NCI-H146 (cell line): ENCODE measurements at regions not wholly inside any gene's neighbourhood (a gene's known extent, or its start where the extent isn't known, plus 50 kb on each side); places are given as distances from the start of the nearest gene placed in this dataset.
A peak's percentile ranks its signal among the peaks of the same experiment; 100 is the strongest.
"Not testable (repeated sequence)": the region's sequence is repeated elsewhere in the genome, so short reads cannot be mapped to it uniquely, and the experiment has no call there.

Source experiments
- DNase-seq: peaks from one replicate; lab custom pipeline; 2025; lab: John Stamatoyannopoulos, UW

DNA sequence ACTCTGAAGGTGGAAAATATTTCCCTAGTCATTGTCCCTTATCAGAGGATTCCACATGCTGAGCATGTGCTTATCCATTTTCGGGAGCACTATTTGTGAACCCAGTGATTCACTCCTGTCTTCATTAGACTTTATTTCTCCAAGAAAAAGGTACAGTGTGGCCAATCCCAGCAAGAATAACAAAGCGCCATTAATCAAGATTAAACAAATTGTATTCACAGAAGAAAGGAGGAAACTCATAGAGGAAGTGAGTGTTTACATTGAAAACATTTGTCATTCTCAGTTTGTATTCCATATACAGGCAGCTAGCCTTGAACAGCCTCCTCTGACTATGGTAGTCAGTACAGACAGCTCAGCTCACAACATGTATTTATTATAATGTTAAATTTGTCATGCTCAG lies 1669.9 kb upstream of the SPRY2 start:
- no peak for DNase-seq

GRCh38 chr13:82002710-82003109 lies 1661.8 kb upstream of the SPRY2 start:
- no peak for DNase-seq

DNA sequence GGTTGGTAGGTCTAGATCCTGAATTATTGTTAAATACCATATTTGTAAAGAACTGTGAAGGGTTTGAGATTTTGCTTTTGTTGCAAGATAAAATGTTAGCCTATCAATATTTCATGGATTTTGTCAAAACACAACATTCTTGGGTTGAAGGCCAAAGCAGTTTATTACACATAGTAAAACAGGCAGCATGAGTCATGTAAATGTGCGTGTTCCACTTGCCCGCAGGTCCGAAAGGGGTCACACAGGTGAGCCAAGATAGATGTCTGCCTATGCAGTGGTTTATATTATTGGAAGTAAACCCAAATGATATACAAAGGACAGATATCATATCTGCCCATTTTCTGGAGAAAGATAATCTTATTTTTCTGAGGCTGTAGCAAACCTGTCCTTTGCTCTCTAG lies 1654.4 kb upstream of the SPRY2 start:
- no peak for DNase-seq

DNA sequence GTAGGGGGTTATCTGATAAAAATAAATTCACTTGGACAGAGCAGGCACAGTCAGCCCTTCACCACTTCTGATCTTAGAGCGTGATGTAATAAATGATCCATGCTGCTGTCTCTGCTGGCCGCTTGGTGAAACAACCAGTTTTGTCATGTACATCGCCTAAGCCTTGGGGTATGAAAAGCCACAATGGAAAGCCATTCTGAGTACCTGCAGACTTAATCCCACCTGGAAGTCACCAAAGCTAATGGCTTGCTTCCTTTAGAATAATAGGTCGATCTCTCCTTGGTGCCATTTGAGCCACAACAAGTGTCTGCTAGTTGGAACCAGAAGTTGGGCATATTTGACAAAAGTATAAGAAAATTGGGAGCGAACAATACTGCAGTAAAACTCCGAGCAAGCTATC lies 1649.7 kb upstream of the SPRY2 start:
- DNase-seq, result no peak

DNA sequence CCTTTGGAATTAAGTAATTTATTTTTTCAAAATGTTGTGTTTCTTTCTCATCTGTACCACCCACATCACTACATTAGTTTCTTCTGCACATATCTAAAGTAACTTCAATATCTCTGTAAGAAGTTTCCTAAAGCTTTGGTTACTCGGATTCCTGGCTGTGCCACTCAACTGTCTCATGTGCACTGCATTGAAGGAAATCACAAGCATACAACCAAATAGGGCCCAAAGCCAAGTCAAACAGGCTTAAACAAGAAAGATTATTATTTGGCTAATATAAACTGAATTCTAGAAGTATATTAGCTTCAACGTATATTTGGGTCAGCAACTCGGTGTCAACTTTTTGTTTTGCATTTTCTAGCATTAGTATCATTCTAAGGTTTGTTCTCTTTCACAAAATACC lies 1647.6 kb upstream of the SPRY2 start:
- no peak for DNase-seq

DNA sequence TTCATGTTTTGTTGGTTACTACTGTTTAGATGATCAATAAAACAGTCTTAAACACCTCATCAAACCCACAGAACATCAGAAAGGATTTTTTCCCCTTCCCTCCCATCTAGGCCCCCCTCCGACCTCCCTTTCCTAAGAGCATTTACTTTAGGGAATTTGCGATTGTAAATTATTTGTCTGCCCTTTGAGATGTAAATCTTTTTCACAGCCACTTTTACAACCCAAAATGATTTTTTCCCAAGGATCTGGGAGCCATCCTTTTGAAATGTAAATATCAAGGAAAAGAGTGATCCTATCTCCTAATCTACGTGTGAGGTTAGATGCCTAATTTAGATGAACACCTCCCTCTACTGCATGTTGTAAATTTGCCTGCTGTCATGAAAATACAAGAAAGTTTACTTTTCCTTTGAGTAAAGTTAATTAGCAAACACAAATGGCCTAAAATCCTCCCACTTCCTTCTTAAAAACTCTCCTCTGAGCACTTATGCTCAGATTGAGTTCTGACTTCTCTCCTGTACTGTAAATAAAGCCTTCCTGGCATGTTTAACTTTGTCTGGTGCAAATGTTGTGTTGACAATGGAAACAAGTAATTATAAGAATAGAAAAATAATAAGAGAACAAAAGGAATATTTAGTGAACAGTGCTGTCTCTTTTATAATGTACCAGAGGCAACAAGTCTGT lies 1646.9 kb upstream of the SPRY2 start:
- no peak for DNase-seq

DNA sequence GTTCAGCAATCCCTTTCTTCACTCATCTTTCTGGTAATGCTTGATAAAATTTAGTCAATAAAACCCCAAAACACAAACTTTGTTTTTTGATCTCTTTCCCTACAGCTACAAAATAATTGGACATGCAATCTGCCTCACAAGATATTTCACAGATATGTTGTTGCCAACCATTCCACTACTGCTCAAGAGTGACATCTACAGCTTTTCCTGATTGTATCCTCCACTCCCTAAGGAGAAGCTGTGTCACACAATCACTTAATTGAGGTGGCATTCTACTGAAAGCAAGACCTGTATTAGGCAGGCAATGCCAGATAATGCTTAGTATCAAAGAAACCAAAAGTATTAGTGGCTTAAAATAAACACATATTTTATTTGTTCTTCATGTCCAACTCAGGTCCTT lies 1646.2 kb upstream of the SPRY2 start:
- no peak for DNase-seq

DNA sequence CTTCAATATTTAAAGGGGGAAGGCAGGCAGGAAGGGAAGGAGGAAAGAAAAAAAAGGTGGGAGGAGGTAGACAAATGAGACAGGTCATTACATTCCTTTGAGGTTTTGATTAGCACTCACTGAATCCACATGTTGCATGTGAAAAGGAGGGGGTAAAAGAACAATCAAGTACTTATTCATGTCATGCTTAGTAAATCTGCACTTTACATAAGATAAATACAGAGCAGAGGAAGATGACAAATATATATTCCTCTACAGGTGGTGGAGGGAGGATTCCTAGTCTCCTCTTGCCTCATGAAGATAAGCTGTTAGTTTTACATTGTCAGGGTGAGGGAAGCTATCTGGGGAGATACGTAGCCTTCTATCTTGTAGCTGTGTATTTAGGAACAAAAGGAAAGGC lies 1645.4 kb upstream of the SPRY2 start:
- DNase-seq, result no peak

DNA sequence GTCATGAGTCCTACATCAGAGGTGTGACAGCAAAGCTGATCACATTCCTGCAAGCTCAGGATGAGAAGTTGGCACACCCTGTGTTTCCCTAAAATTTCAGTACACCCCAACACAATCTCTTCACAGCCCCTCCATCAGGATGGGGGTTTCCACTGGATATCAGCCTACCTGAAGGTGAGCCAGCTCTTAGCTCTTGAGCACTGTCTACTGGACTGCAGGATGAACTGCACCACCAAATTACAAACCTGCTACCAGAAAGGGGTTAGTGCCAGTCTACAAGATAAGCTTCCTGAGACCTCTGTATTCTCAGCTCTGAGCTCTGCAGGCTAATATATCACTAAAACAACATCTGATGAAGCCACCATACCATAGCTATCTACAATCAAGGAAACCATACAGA lies 1616.2 kb upstream of the SPRY2 start:
- no peak for DNase-seq

- DNase-seq, result peak; percentile 22
Measured at GRCh38 chr13:81929988-81930387, 1589.1 kb upstream of the SPRY2 start.

- DNase-seq, result peak; percentile 4
Measured at GRCh38 chr13:81927347-81927746, 1586.4 kb upstream of the SPRY2 start.

- DNase-seq, result no peak
Measured at GRCh38 chr13:81917810-81918209, 1576.9 kb upstream of the SPRY2 start.

DNA sequence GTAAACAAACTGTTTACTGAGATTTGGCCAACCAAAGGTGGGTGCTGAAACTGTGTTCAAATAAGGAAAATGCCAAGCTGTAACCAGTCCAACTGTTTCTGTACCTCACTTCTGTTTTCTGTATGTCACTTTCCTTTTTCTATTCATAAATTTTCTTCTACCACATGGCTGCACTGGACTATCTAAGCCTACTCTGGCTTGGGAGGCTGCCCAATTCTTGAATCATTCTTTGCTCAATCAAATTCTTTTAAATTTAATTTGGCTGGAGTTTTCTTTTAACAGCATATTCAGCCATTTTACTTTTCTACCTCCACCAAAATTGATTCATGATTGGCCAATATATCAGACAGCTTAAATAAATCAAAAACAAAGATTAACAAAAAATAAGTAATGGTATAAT lies 1575.5 kb upstream of the SPRY2 start:
- no peak for DNase-seq

DNA sequence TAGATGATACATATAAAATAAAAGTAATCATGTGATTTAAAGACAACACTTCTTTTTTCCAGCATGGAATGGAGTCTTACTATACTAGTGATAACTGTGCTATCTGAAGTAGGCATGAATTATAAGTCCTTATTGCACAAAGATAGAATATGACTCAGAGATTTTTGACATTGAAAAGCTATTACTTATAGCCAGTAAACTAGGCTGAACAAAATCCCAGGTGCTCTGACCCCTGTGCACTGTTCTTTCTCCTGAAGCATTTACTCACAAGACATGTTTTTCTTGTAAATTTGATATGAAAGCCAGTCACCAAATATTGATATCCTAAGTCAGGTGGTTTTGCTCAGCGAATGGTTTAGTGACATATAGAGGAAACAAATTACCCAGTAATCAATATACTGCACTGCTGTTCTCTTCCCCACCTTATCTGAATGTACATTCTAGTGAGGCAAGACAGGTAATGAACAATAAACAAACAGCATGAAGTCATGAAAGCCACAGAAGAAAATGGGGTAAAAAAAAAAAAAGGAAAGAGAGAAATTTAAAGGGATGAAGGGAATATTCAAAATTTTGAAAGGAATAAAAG lies 1567.0 kb upstream of the SPRY2 start:
- no peak for DNase-seq

GRCh38 chr13:81888855-81889254 lies 1547.9 kb upstream of the SPRY2 start:
- no peak for DNase-seq

- no peak for DNase-seq
Measured at GRCh38 chr13:81874681-81875661, 1534.0 kb upstream of the SPRY2 start.

- DNase-seq, result peak; percentile 4
Measured at GRCh38 chr13:81874253-81874652, 1533.3 kb upstream of the SPRY2 start.

DNA sequence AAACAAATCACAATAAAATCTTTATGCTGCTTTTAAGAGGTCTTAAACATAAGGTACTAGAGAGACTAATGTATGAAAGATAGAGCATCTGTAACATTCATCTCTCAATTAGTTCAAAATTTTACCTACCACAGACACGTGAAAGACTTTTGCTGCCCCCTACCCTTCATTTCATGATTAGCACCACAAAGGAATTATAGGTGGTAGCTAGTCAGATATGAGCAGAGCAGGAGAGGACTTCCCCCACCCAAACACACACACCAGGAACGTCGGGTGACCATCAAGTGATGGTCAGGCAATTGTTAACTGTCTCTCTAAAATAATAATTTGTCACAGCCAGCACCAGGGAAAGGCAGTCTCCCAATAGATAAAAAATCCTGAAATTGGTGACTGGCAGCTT lies 1531.7 kb upstream of the SPRY2 start:
- DNase-seq, result peak; percentile 4

- DNase-seq, result not testable (repeated sequence)
Measured at GRCh38 chr13:81871751-81872325, 1530.9 kb upstream of the SPRY2 start.

DNA sequence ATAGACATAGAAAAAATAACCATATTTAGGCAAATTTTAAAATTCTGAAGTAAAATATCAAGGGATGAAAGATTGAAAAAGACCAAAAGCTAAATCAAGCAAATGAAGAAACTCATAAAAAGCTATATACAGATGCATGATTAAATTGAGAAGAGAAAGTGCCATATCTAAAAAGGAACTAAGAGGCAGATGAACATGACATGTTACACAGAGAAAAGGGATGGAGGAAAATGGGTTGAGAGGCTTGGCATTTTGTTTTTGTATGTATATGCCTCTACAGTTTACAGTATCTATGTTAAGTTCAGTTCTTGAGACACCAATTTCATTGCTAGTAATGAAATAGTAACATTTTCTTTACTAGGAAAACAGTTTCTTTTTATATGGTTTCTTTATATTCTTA lies 1507.4 kb upstream of the SPRY2 start:
- no peak for DNase-seq

DNA sequence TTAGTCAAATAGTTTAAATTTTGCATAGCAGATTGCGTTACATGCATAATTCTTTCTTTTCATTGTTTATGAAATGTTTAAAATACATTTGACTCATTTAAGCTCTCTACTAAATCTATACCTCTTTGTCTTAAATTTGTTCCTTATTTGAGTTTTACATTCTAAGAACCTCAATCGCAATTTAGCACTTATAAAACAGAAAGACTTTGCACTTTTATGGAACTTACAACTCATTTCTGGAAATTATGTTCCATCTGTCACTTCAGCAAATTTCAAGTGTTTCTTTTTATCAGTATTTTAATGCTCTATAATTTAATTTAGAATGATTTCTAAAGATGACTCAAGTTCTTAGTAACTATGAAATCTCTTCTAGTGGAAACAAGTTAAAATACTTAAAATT lies 1505.8 kb upstream of the SPRY2 start:
- DNase-seq, result no peak

DNA sequence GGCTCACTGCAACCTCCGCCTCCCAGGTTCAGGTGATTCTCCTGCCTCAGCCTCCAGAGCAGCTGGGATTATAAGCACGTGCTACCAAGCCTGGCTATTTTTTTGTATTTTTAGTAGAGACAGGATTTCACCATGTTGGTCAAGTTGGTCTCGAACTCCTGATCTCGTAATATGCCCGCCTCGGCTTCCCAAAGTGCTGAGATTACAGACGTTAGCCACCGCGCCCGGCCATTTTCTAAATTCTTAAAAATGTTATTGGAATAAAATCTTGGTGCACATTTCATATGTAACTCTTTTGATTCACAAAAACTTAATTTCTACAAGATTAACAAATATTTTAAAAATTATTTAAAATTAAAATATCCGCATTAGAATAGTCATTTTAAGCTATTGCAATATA lies 1480.3 kb upstream of the SPRY2 start:
- no peak for DNase-seq

DNA sequence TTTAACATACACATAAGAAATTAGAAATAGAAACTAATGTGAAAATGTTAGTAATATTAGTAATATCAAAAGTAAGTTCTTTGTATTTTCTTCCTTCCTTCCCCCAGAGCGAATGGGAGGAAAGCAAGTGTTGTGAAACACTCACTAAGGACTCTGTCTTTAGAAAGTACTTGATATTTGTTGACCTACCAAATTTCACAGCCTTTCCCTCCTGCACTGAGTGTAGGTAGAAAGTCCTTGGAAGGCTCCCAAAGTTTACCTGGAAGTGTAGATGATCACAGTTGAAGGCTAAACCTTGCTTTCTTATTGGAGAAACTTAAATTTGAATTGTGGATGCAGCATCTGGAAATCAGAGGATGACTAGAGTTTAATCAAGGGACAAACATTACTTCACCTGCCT lies 1459.5 kb upstream of the SPRY2 start:
- no peak for DNase-seq
